ENCODE measurements at regions not wholly inside any gene's neighbourhood (a gene's known extent, or its start where the extent isn't known, plus 50 kb on each side); places are given as distances from the start of the nearest gene placed in this dataset.

- Histone ChIP-seq H3K4me3 (ENCODE audit: low read depth, low read length) (no peak overlapping the region), H3K27ac (no peak overlapping the region)
- in situ Hi-C loops (cut with HindIII; ENCODE audit: low pct_ligation_motif_present, low sequenced_read_pairs) = no loop called here
Measured at GRCh38 chr6:90934081-90934480, 347.2 kb upstream of the MAP3K7 start.

DNA sequence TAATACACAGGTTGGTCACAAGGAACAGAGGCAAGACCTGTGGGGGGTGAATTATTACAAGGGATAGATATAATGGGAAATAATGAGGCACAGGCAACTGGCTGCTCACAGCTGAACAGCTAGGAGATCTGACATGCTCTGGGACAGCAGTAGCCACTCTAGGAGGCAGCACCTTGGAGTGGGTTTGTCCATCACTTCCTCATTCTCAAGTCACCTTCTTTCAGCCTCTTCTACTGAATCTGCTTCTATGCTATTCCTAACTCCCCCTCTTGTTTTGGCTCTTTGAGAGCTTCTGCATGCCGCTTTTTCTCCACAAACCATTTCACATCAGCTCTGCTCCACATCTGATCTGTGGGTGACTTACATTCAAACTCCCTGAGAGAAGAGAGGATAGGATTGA is 345.5 kb upstream of the MAP3K7 start:
- in situ Hi-C loops (cut with HindIII; ENCODE audit: low pct_ligation_motif_present, low sequenced_read_pairs) = no loop called here
- H3K27ac ChIP-seq = no peak overlapping the region
- TF ChIP-seq, protein P1, sequence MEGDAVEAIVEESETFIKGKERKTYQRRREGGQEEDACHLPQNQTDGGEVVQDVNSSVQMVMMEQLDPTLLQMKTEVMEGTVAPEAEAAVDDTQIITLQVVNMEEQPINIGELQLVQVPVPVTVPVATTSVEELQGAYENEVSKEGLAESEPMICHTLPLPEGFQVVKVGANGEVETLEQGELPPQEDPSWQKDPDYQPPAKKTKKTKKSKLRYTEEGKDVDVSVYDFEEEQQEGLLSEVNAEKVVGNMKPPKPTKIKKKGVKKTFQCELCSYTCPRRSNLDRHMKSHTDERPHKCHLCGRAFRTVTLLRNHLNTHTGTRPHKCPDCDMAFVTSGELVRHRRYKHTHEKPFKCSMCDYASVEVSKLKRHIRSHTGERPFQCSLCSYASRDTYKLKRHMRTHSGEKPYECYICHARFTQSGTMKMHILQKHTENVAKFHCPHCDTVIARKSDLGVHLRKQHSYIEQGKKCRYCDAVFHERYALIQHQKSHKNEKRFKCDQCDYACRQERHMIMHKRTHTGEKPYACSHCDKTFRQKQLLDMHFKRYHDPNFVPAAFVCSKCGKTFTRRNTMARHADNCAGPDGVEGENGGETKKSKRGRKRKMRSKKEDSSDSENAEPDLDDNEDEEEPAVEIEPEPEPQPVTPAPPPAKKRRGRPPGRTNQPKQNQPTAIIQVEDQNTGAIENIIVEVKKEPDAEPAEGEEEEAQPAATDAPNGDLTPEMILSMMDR (IDR thresholded peaks at IDR 0.05; ENCODE audit: low read depth, low read length, missing control alignments) = no peak
- H3K36me3 ChIP-seq (replicated peaks) = no peaks in the 10 kb centered on the region
- no peak overlapping the region for H3K4me3 ChIP-seq (ENCODE audit: low read depth, low read length)
- H3K27me3 ChIP-seq (replicated peaks) = no peaks in the 10 kb centered on the region
- DNase-seq = no peak

More at GRCh38 chr6:90934081-90934480, 347.2 kb upstream of the MAP3K7 start:
- DNase-seq = no peak
- Histone ChIP-seq H3K27me3 (replicated peaks) (no peaks in the 10 kb centered on the region), H3K36me3 (replicated peaks) (no peaks in the 10 kb centered on the region)
- TF ChIP-seq, protein P1 (IDR thresholded peaks at IDR 0.05; ENCODE audit: low read depth, low read length, missing control alignments) = no peak

DNA sequence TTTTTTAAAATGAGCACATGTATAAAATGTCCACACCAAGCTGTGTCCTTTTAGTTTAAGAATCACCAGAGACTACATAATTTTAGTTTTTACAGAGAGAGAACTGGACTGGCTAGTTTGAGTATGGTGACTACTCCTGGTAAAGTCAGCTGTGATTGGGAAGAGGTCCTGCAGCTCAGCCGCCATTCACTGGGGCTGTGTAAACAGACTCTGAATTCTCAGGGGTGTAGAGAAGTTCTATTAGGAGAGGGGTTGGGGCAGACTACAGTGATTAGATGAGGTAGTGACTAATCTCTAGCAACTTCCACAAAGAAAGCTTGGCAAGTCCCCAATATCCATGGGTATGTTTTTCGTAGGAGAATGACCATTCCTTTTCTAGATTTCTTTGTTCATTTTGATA is 341.2 kb upstream of the MAP3K7 start:
- TF ChIP-seq, protein P1 (IDR thresholded peaks at IDR 0.05; ENCODE audit: low read depth, low read length, missing control alignments) = no peak
- DNase-seq = no peak
- H3K27ac ChIP-seq = no peak overlapping the region
- no peaks in the 10 kb centered on the region for H3K36me3 ChIP-seq (replicated peaks)
- no peaks in the 10 kb centered on the region for H3K27me3 ChIP-seq (replicated peaks)
- no peak overlapping the region for H3K4me3 ChIP-seq (ENCODE audit: low read depth, low read length)
- in situ Hi-C loops (cut with HindIII; ENCODE audit: low pct_ligation_motif_present, low sequenced_read_pairs) = no loop called here

DNA sequence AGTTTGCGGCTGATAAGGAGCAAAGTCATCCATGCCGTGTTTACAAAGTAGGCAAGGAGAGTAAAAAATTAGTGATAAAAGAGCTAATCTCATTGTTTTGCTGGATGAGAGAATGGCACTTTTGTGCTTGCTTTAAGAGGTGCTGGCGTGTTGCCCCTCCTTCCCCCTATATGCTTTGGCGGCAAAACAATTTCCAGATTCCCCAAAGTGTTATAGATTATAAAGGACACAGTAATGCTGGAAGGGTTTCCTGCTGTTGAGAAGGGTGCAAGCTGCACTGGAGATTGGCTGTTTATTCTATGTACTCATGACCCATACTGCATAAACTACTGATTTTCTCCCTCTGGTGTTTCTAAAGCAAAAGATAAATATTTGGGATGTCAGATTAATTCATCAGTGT is 338.9 kb upstream of the MAP3K7 start:
- no peak for DNase-seq
- no peaks in the 10 kb centered on the region for H3K27me3 ChIP-seq (replicated peaks)
- no peak overlapping the region for H3K4me3 ChIP-seq (ENCODE audit: low read depth, low read length)
- TF ChIP-seq, protein P1 (IDR thresholded peaks at IDR 0.05; ENCODE audit: low read depth, low read length, missing control alignments) = no peak
- in situ Hi-C loops (cut with HindIII; ENCODE audit: low pct_ligation_motif_present, low sequenced_read_pairs) = no loop called here
- H3K27ac ChIP-seq = no peak overlapping the region
- H3K36me3 ChIP-seq (replicated peaks) = no peaks in the 10 kb centered on the region

DNA sequence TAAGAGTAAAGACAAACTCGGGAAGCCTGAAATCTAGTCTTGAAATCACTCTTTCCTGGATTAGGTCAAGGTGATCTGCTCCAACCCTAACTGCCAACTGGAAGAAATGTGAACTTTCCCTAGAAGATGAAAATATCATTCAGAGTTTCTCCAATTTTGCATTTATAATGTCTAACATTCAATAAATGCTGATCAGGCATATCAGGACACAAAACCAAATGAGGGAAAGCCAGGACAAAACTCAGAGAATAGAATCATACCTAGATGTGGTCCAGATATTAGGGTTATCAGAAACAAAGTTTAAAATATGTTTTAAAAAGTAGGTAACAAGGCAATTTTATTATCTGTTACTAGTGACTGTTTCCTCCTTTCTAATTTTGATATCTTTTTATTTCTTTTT is 335.5 kb upstream of the MAP3K7 start:
- no peaks in the 10 kb centered on the region for H3K27me3 ChIP-seq (replicated peaks)
- no peak overlapping the region for H3K27ac ChIP-seq
- DNase-seq = no peak
- in situ Hi-C loops (cut with HindIII; ENCODE audit: low pct_ligation_motif_present, low sequenced_read_pairs) = no loop called here
- no peaks in the 10 kb centered on the region for H3K36me3 ChIP-seq (replicated peaks)
- H3K4me3 ChIP-seq (ENCODE audit: low read depth, low read length) = no peak overlapping the region
- TF ChIP-seq, protein P1 (IDR thresholded peaks at IDR 0.05; ENCODE audit: low read depth, low read length, missing control alignments) = no peak

- H3K27ac ChIP-seq = no peak overlapping the region
- in situ Hi-C loops (cut with HindIII; ENCODE audit: low pct_ligation_motif_present, low sequenced_read_pairs) = no loop called here
- H3K36me3 ChIP-seq (replicated peaks) = no peaks in the 10 kb centered on the region
- no peak overlapping the region for H3K4me3 ChIP-seq (ENCODE audit: low read depth, low read length)
- DNase-seq = no peak
- TF ChIP-seq, protein P1 (IDR thresholded peaks at IDR 0.05; ENCODE audit: low read depth, low read length, missing control alignments) = no peak
- H3K27me3 ChIP-seq (replicated peaks) = no peaks in the 10 kb centered on the region
Measured at GRCh38 chr6:90918361-90918760, 331.5 kb upstream of the MAP3K7 start.

All from brain microvascular endothelial cell (primary cell).